ENCODE measurements at regions not wholly inside any gene's neighbourhood (a gene's known extent, or its start where the extent isn't known, plus 50 kb on each side); places are given as distances from the start of the nearest gene placed in this dataset.

- DNase-seq (ENCODE audit: low read depth, low spot score), result no peak
- TF ChIP-seq CTCF (IDR thresholded peaks at IDR 0.05; ENCODE audit: low read depth, low read length), result no peak
- in situ Hi-C loops (cut with HindIII; ENCODE audit: low sequenced_read_pairs), result no loop called here
- no peak overlapping the region for H3K4me3 ChIP-seq (ENCODE audit: low read depth, low read length)
Measured at GRCh38 chr3:56851966-56852884, 50.5 kb upstream of the ARHGEF3 start.
